ENCODE measurements at regions not wholly inside any gene's neighbourhood (a gene's known extent, or its start where the extent isn't known, plus 50 kb on each side); places are given as distances from the start of the nearest gene placed in this dataset.

- no peak for TF ChIP-seq CTCF (IDR thresholded peaks at IDR 0.05)
- no peak for TF ChIP-seq EZH2 (IDR thresholded peaks at IDR 0.05; ENCODE audit: borderline replicate concordance, insufficient read depth, low read depth, low read length, poor library complexity, severe bottlenecking)
These were observed 626.7 kb downstream of the BCL11A start for GRCh38 chr2:59926731-59927130.
